ENCODE measurements at regions not wholly inside any gene's neighbourhood (a gene's known extent, or its start where the extent isn't known, plus 50 kb on each side); places are given as distances from the start of the nearest gene placed in this dataset.

GRCh38 chr10:118965645-118966044 is 63.9 kb upstream of the NANOS1 start:
- H3K4me1 ChIP-seq (ENCODE audit: control insufficient read depth in 4 of 4, insufficient read depth in 4 of 4, low read length in 3 of 4) = no peaks in the 10 kb centered on the region
- H3K27me3 ChIP-seq (ENCODE audit: control insufficient read depth in 4 of 4, insufficient read depth in 4 of 4, low read length in 3 of 4) = no peaks in the 10 kb centered on the region
- WGBS = 48% methylated on average over 9 of the region's 9 CpGs
- H3K9ac ChIP-seq (ENCODE audit: low read depth in 1 of 2, low read length in 2 of 2) = no peak overlapping the region
- H3K27ac ChIP-seq (ENCODE audit: low read depth in 1 of 2, low read length in 2 of 2) = no peak overlapping the region
- H3K36me3 ChIP-seq (ENCODE audit: control insufficient read depth in 4 of 4, insufficient read depth in 3 of 4, low read depth in 1 of 4, low read length in 3 of 4) = no peaks in the 10 kb centered on the region
- peak; percentile 22 for DNase-seq (ENCODE audit: low spot score)
- H3K9me3 ChIP-seq (ENCODE audit: control insufficient read depth in 4 of 4, low read length in 3 of 4) = no peaks in the 10 kb centered on the region
- TF ChIP-seq RXRA (IDR thresholded peaks at IDR 0.05) = no peak
- H3K4me3 ChIP-seq (ENCODE audit: low read depth in 1 of 3, low read length in 3 of 3) = no peak overlapping the region

- TF ChIP-seq FOXA1 (IDR thresholded peaks at IDR 0.05) = no peak
- TF ChIP-seq TAF1 (conservative IDR thresholded peaks at IDR 0.05) = no peak
- no peak for TF ChIP-seq HNF4A (conservative IDR thresholded peaks at IDR 0.05)
- H3K4me3 ChIP-seq (ENCODE audit: low read depth in 1 of 3, low read length in 3 of 3) = no peak overlapping the region
- no peak overlapping the region for H3K9ac ChIP-seq (ENCODE audit: low read depth in 1 of 2, low read length in 2 of 2)
- no peak overlapping the region for H3K27ac ChIP-seq (ENCODE audit: low read depth in 1 of 2, low read length in 2 of 2)
- WGBS = 88% methylated on average over 14 of the region's 14 CpGs
- DNase-seq (ENCODE audit: low spot score) = peak; percentile 17
- H3K9me3 ChIP-seq (ENCODE audit: control insufficient read depth in 4 of 4, low read length in 3 of 4) = no peaks in the 10 kb centered on the region
- no peaks in the 10 kb centered on the region for H3K4me1 ChIP-seq (ENCODE audit: control insufficient read depth in 4 of 4, insufficient read depth in 4 of 4, low read length in 3 of 4)
- no peaks in the 10 kb centered on the region for H3K27me3 ChIP-seq (ENCODE audit: control insufficient read depth in 4 of 4, insufficient read depth in 4 of 4, low read length in 3 of 4)
- no peaks in the 10 kb centered on the region for H3K36me3 ChIP-seq (ENCODE audit: control insufficient read depth in 4 of 4, insufficient read depth in 3 of 4, low read depth in 1 of 4, low read length in 3 of 4)
Observed at GRCh38 chr10:118966076-118966849, 63.3 kb upstream of the NANOS1 start.

- no peaks in the 10 kb centered on the region for H3K9me3 ChIP-seq (ENCODE audit: control insufficient read depth in 4 of 4, low read length in 3 of 4)
- H3K4me3 ChIP-seq (ENCODE audit: low read depth in 1 of 3, low read length in 3 of 3) = no peak overlapping the region
- no peak for DNase-seq (ENCODE audit: low spot score)
- no peaks in the 10 kb centered on the region for H3K27me3 ChIP-seq (ENCODE audit: control insufficient read depth in 4 of 4, insufficient read depth in 4 of 4, low read length in 3 of 4)
- 87% methylated on average over 4 of the region's 4 CpGs for WGBS
- H3K36me3 ChIP-seq (ENCODE audit: control insufficient read depth in 4 of 4, insufficient read depth in 3 of 4, low read depth in 1 of 4, low read length in 3 of 4) = no peaks in the 10 kb centered on the region
- no peak overlapping the region for H3K27ac ChIP-seq (ENCODE audit: low read depth in 1 of 2, low read length in 2 of 2)
- no peaks in the 10 kb centered on the region for H3K4me1 ChIP-seq (ENCODE audit: control insufficient read depth in 4 of 4, insufficient read depth in 4 of 4, low read length in 3 of 4)
- no peak for TF ChIP-seq RXRA (IDR thresholded peaks at IDR 0.05)
- no peak for TF ChIP-seq JUND (IDR thresholded peaks at IDR 0.05)
- TF ChIP-seq REST (IDR thresholded peaks at IDR 0.05) = no peak
- no peak for TF ChIP-seq CTCF (IDR thresholded peaks at IDR 0.05; ENCODE audit: low read depth, low read length, missing input control)
- TF ChIP-seq SP1 (IDR thresholded peaks at IDR 0.05) = no peak
- no peak overlapping the region for H3K9ac ChIP-seq (ENCODE audit: low read depth in 1 of 2, low read length in 2 of 2)
Observed at GRCh38 chr10:118966850-118967125, 62.7 kb upstream of the NANOS1 start.
